Erythroblast (primary cell): ENCODE measurements at regions not wholly inside any gene's neighbourhood (a gene's known extent, or its start where the extent isn't known, plus 50 kb on each side); places are given as distances from the start of the nearest gene placed in this dataset.

Experiments
- GATA1 ChIP-seq: IDR thresholded peaks from 2 replicates; pipeline ENCODE4 v1.6.1; 2011; ENCODE audit warnings: low read depth, mild to moderate bottlenecking, control low read depth, low read length, moderate library complexity
- POLR2A ChIP-seq: IDR thresholded peaks from 2 replicates; pipeline ENCODE4 v1.6.1; 2011; ENCODE audit warnings: mild to moderate bottlenecking, low read length

- TF ChIP-seq POLR2A: no peak
- TF ChIP-seq GATA1: no peak
Observed at GRCh38 chr3:25889525-25889917, 99.6 kb downstream of the OXSM start.
